ENCODE measurements at regions not wholly inside any gene's neighbourhood (a gene's known extent, or its start where the extent isn't known, plus 50 kb on each side); places are given as distances from the start of the nearest gene placed in this dataset.

- Histone ChIP-seq H3K36me3 (no peaks in the 10 kb centered on the region), H3K27ac (no peak overlapping the region), H3K9me3 (peaks cover 0 to 36% (median 23%) of the 10 kb centered on the region in 12 donors), H3K27me3 (no peaks in the 10 kb centered on the region), H3K4me1 (no peaks in the 10 kb centered on the region), H3K4me3 (no peak overlapping the region)
- TF ChIP-seq, protein P1, sequence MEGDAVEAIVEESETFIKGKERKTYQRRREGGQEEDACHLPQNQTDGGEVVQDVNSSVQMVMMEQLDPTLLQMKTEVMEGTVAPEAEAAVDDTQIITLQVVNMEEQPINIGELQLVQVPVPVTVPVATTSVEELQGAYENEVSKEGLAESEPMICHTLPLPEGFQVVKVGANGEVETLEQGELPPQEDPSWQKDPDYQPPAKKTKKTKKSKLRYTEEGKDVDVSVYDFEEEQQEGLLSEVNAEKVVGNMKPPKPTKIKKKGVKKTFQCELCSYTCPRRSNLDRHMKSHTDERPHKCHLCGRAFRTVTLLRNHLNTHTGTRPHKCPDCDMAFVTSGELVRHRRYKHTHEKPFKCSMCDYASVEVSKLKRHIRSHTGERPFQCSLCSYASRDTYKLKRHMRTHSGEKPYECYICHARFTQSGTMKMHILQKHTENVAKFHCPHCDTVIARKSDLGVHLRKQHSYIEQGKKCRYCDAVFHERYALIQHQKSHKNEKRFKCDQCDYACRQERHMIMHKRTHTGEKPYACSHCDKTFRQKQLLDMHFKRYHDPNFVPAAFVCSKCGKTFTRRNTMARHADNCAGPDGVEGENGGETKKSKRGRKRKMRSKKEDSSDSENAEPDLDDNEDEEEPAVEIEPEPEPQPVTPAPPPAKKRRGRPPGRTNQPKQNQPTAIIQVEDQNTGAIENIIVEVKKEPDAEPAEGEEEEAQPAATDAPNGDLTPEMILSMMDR (IDR thresholded peaks at IDR 0.05) = no peak
- TF ChIP-seq POLR2A (IDR thresholded peaks at IDR 0.05) = no peak
- 80 to 89% (median 83%) methylated on average over 1 of the region's 1 CpG for WGBS, 4 donors
- DNase-seq (no peak), ATAC-seq (no peak)
- intact Hi-C loops (cut with DNase I) = no loop called here
Measured at GRCh38 chr5:122256388-122256787, 55.6 kb upstream of the SNCAIP start.

DNA sequence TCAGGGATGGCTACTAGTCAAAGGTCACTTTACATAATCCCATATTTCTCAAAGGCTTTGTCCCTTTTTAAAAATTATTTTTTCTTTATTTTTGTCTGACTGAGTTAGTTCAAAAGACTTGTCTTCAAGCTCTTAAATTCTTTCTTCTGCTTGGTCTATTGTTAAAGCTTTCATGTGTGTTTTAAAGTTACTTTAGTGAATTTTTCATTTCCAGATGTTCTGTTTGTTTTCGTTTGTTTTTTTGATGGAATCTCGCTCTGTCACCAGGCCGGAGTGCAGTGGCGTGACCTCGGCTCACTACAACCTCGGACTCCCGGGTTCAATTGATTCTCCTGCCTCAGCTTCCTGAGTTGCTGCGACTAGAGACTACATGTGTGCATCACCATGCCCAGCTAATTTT is 55.0 kb upstream of the SNCAIP start:
- DNase-seq (no peak), ATAC-seq (no peak)
- no peaks in the 10 kb centered on the region for H3K36me3 ChIP-seq
- H3K4me1 ChIP-seq = no peaks in the 10 kb centered on the region
- H3K27me3 ChIP-seq = no peaks in the 10 kb centered on the region
- no peak overlapping the region for H3K4me3 ChIP-seq
- peaks cover 0 to 36% (median 23%) of the 10 kb centered on the region in 12 donors for H3K9me3 ChIP-seq
- 95 to 96% (median 96%) methylated on average over 8 of the region's 8 CpGs for WGBS, 4 donors
- no peak overlapping the region for H3K27ac ChIP-seq
- intact Hi-C loops (cut with DNase I) = no loop called here
- no peak for TF ChIP-seq POLR2A (IDR thresholded peaks at IDR 0.05)
- TF ChIP-seq, protein P1 (IDR thresholded peaks at IDR 0.05) = no peak

DNA sequence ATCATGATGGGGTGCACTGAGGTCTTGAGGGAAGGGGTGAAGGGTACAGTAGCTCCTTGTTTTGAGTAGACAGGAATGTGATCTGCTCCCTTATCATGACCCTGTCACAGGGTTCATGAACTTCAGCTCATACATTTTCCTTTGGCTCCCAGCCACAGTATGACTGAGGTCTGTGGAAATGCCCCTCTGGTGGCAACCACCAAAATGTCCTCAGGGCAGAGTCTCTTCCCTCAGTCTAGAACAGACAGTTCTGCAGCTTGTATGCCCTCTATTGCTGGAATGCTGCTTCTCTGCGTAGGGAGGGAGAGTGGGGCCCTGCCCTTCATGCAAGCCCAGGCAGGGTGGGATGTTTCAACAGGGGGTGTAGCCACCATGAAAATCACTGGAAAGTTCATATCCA is 53.8 kb upstream of the SNCAIP start:
- H3K4me3 ChIP-seq = no peak overlapping the region
- H3K27me3 ChIP-seq = no peaks in the 10 kb centered on the region
- no peak for DNase-seq
- no peaks in the 10 kb centered on the region for H3K4me1 ChIP-seq
- 80 to 100% (median 94%) methylated on average over 1 of the region's 1 CpG for WGBS, 4 donors
- no peak for ATAC-seq
- no peaks in the 10 kb centered on the region for H3K36me3 ChIP-seq
- intact Hi-C loops (cut with DNase I) = no loop called here
- peaks cover 0 to 36% (median 23%) of the 10 kb centered on the region in 12 donors for H3K9me3 ChIP-seq
- TF ChIP-seq POLR2A (IDR thresholded peaks at IDR 0.05) = no peak
- no peak overlapping the region for H3K27ac ChIP-seq

DNA sequence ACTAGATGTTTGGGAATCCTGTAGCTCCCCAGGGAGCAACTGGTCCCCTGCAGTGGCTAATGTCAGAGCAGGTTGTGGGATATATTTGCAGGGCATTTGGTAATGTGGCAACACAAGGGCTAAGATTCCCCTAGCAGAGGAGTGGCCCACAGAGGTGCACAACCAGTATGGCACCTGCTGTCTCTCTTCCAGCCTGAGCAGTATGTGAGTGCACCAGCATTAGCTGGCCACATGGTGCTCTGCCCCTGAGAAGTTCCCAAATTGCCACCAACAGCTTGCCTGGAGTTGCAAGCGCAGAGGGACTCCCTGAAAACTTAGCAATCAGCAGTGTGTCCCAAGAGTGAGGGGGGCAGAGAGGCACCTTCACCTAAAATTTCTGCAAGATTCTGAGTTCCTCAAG is 53.2 kb upstream of the SNCAIP start:
- 88 to 97% (median 94%) methylated on average over 1 of the region's 1 CpG for WGBS, 4 donors
- no peaks in the 10 kb centered on the region for H3K4me1 ChIP-seq
- no peak overlapping the region for H3K4me3 ChIP-seq
- intact Hi-C loops (cut with DNase I) = no loop called here
- no peaks in the 10 kb centered on the region for H3K27me3 ChIP-seq
- peaks cover 0 to 36% (median 23%) of the 10 kb centered on the region in 12 donors for H3K9me3 ChIP-seq
- no peak overlapping the region for H3K27ac ChIP-seq
- TF ChIP-seq POLR2A (IDR thresholded peaks at IDR 0.05) = no peak
- TF ChIP-seq, protein P1 (IDR thresholded peaks at IDR 0.05) = no peak
- no peaks in the 10 kb centered on the region for H3K36me3 ChIP-seq
- ATAC-seq = no peak
- DNase-seq = no peak

DNA sequence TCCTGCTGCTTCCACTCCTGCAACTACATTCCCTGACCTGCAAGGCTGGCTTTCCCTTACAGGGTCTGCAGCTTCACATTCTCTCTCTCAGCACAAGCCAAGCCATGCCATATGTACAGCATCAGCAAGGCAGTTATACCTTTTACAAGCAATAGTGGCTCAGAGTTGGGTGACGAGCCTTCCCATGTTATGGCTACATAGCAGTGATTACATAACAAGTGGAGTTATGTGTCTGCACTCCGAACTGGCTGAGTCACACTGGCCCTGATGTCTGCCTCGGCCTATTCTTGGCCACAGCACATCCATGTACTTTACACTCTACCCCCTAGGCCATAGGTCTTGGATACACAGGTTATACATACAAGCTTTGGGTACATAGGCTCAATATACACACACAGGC is 52.0 kb upstream of the SNCAIP start:
- ATAC-seq = no peak
- peaks cover 0 to 31% (median 23%) of the 10 kb centered on the region in 12 donors for H3K9me3 ChIP-seq
- DNase-seq = no peak
- no peaks in the 10 kb centered on the region for H3K36me3 ChIP-seq
- H3K4me1 ChIP-seq = no peaks in the 10 kb centered on the region
- no peaks in the 10 kb centered on the region for H3K27me3 ChIP-seq
- no peak overlapping the region for H3K4me3 ChIP-seq
- TF ChIP-seq, protein P1 (IDR thresholded peaks at IDR 0.05) = no peak
- TF ChIP-seq POLR2A (IDR thresholded peaks at IDR 0.05) = no peak
- no peak overlapping the region for H3K27ac ChIP-seq
- WGBS, 4 donors = 71 to 85% (median 74%) methylated on average over 3 of the region's 3 CpGs
- intact Hi-C loops (cut with DNase I) = no loop called here
